GM23338 (cell line): ENCODE measurements at regions not wholly inside any gene's neighbourhood (a gene's known extent, or its start where the extent isn't known, plus 50 kb on each side); places are given as distances from the start of the nearest gene placed in this dataset.
A peak's percentile ranks its signal among the peaks of the same experiment; 100 is the strongest.

Source experiments
- ATAC-seq: fragments of 200-7000 bp; cut with Tn5 transposase; 3 replicates; pipeline ENCODE4 v1.9.1; 2020
- DNase-seq: peaks from one replicate; pipeline ENCODE4 v3.0.0-alpha.2; 2015; ENCODE audit warnings: low spot score
- H2AFZ ChIP-seq: fragments of 200-600 bp; sonication (generic); 2 replicates; pipeline ENCODE4 v1.8.0; 2016; ENCODE audit warnings: antibody characterized with exemption, mild to moderate bottlenecking, moderate library complexity
- H3F3A ChIP-seq: fragments of 200-600 bp; sonication (generic); replicated peaks from 2 replicates; pipeline ENCODE4 v1.8.0; 2017; ENCODE audit warnings: antibody characterized with exemption, mixed run types, low read depth
- H3K27ac ChIP-seq: fragments of 200-600 bp; sonication (generic); 2 replicates; pipeline ENCODE4 v1.6.1; 2016; ENCODE audit warnings: low read depth
- H3K27me3 ChIP-seq: fragments of 200-600 bp; sonication (generic); 2 replicates; pipeline ENCODE4 v1.8.0; 2016; ENCODE audit warnings: mild to moderate bottlenecking, mixed run types, moderate library complexity; ENCODE audit not compliant: insufficient read depth
- H3K36me3 ChIP-seq: fragments of 200-600 bp; sonication (generic); 2 replicates; pipeline ENCODE4 v1.8.0; 2016; ENCODE audit warnings: mild to moderate bottlenecking; ENCODE audit not compliant: insufficient read depth
- H3K4me1 ChIP-seq: fragments of 200-600 bp; sonication (generic); 2 replicates; pipeline ENCODE4 v1.8.0; 2016; ENCODE audit warnings: mild to moderate bottlenecking, moderate library complexity; ENCODE audit not compliant: insufficient read depth
- H3K4me2 ChIP-seq: fragments of 200-600 bp; sonication (generic); 2 replicates; pipeline ENCODE4 v1.7.1; 2017; ENCODE audit warnings: mixed run types
- H3K4me3 ChIP-seq: fragments of 200-600 bp; sonication (generic); 2 replicates; pipeline ENCODE4 v1.6.1; 2016; ENCODE audit warnings: mixed run types
- H3K79me2 ChIP-seq: fragments of 200-600 bp; sonication (generic); replicated peaks from 2 replicates; pipeline ENCODE4 v1.8.0; 2017; ENCODE audit warnings: mild to moderate bottlenecking; ENCODE audit not compliant: insufficient read depth
- H3K9me2 ChIP-seq: fragments of 200-600 bp; sonication (generic); 2 replicates; pipeline ENCODE4 v1.8.0; 2017; ENCODE audit not compliant: insufficient read depth
- H4K20me1 ChIP-seq: fragments of 200-600 bp; sonication (generic); replicated peaks from 2 replicates; pipeline ENCODE4 v1.8.0; 2017; ENCODE audit warnings: mild to moderate bottlenecking; ENCODE audit not compliant: insufficient read depth
- H3K27ac Mint-ChIP-seq: 2 replicates; pipeline ENCODE4 v1.8.0; 2020; ENCODE audit warnings: inconsistent platforms, mild to moderate bottlenecking, moderate library complexity, mixed read lengths
- H3K27me3 Mint-ChIP-seq: 3 replicates; pipeline ENCODE4 v1.8.0; 2022; ENCODE audit warnings: low read depth, mild to moderate bottlenecking, moderate library complexity, mixed read lengths, inconsistent platforms; ENCODE audit not compliant: insufficient read depth, poor library complexity
- H3K36me3 Mint-ChIP-seq: 3 replicates; pipeline ENCODE4 v1.8.0; 2021; ENCODE audit warnings: low read depth, mild to moderate bottlenecking, inconsistent platforms, moderate library complexity, mixed read lengths
- H3K4me1 Mint-ChIP-seq: 3 replicates; pipeline ENCODE4 v1.8.0; 2020; ENCODE audit warnings: mild to moderate bottlenecking, inconsistent platforms, mixed read lengths
- H3K4me3 Mint-ChIP-seq: 3 replicates; pipeline ENCODE4 v1.8.0; 2021; ENCODE audit warnings: moderate library complexity, mild to moderate bottlenecking, inconsistent platforms, mixed read lengths
- H3K9me3 Mint-ChIP-seq: 3 replicates; pipeline ENCODE4 v1.8.0; 2020; ENCODE audit warnings: moderate library complexity, mild to moderate bottlenecking, inconsistent platforms, mixed read lengths
- CTCF ChIP-seq, 2 experiments: fragments of 200-600 bp in 1 of 2; sonication (generic) in 1 of 2; conservative IDR thresholded peaks; 2 replicates each; pipeline versions ENCODE4 v1.5.1 to v1.6.1; 2016 to 2017; ENCODE audit warnings: antibody characterized with exemption in 2 of 2, low read depth in 2 of 2, mild to moderate bottlenecking in 2 of 2, moderate library complexity in 1 of 2
- ETS1 ChIP-seq: IDR thresholded peaks from 2 replicates; pipeline ENCODE4 v1.6.1; 2016; ENCODE audit warnings: antibody characterized with exemption
- EZH2phosphoT487 ChIP-seq: fragments of 200-600 bp; sonication (generic); IDR thresholded peaks from one replicate; pipeline ENCODE4 v1.8.1; 2018; ENCODE audit warnings: antibody characterized with exemption; ENCODE audit not compliant: unreplicated experiment
- JUNB ChIP-seq: IDR thresholded peaks from one replicate; pipeline ENCODE4 v1.6.1; 2016; ENCODE audit warnings: antibody characterized with exemption; ENCODE audit not compliant: unreplicated experiment
- POLR2AphosphoS5 ChIP-seq: IDR thresholded peaks from 2 replicates; pipeline ENCODE4 v1.6.1; 2016; ENCODE audit warnings: antibody characterized with exemption, low read depth
- STAT1 ChIP-seq: IDR thresholded peaks from one replicate; pipeline ENCODE4 v1.6.1; 2016; ENCODE audit warnings: antibody characterized with exemption; ENCODE audit not compliant: unreplicated experiment
- ZNF462 ChIP-seq: fragments of 250-450 bp; sonication (Bioruptor Pico); IDR thresholded peaks from 2 replicates; pipeline ENCODE4 v1.5.0; 2020; ENCODE audit warnings: mild to moderate bottlenecking, moderate library complexity

GRCh38 chrX:63050225-63050624 is 300.9 kb downstream of the SPIN4 start:
- H3K4me3 Mint-ChIP-seq: no peak overlapping the region
- H3K36me3 ChIP-seq: no peaks in the 10 kb centered on the region
- H4K20me1 ChIP-seq: no peaks in the 10 kb centered on the region
- no peak overlapping the region for H3K27ac ChIP-seq
- H3K27me3 Mint-ChIP-seq: no peaks in the 10 kb centered on the region
- no peaks in the 10 kb centered on the region for H3K4me1 Mint-ChIP-seq
- H3F3A ChIP-seq: no peaks in the 10 kb centered on the region
- ATAC-seq: no peak
- no peak overlapping the region for H3K27ac Mint-ChIP-seq
- no peaks in the 10 kb centered on the region for H3K4me1 ChIP-seq
- no peak overlapping the region for H2AFZ ChIP-seq
- H3K79me2 ChIP-seq: no peaks in the 10 kb centered on the region
- no peaks in the 10 kb centered on the region for H3K27me3 ChIP-seq
- H3K4me2 ChIP-seq: no peak overlapping the region
- no peak for TF ChIP-seq POLR2AphosphoS5
- TF ChIP-seq CTCF (conservative IDR thresholded peaks at IDR 0.05; ENCODE audit: low read depth in 2 of 2): peak in 1 of 2 experiments; percentile 17; a peak in 2 of 4 replicates
- no peak overlapping the region for H3K4me3 ChIP-seq
- H3K9me2 ChIP-seq: no peaks in the 10 kb centered on the region
- H3K9me3 Mint-ChIP-seq: peaks cover 74% of the 10 kb centered on the region
- no peaks in the 10 kb centered on the region; the same call in 2 of the 3 replicates for H3K36me3 Mint-ChIP-seq
- DNase-seq: peak; percentile 3

GRCh38 chrX:63032811-63033210 is 318.3 kb downstream of the SPIN4 start:
- Mint-ChIP-seq H3K9me3 (peaks cover 72% of the 10 kb centered on the region), H3K27ac (no peak overlapping the region), H3K27me3 (peaks cover 2% of the 10 kb centered on the region), H3K4me3 (no peak overlapping the region), H3K36me3 (peaks cover 7% of the 10 kb centered on the region), H3K4me1 (no peaks in the 10 kb centered on the region)
- Histone ChIP-seq H3K9me2 (no peaks in the 10 kb centered on the region), H3K27me3 (no peaks in the 10 kb centered on the region), H3F3A (no peaks in the 10 kb centered on the region), H3K4me1 (no peaks in the 10 kb centered on the region), H3K36me3 (0 out of 2 replicates have a peak, but pooled peaks cover 4% of the 10 kb centered on the region), H2AFZ (no peak overlapping the region), H3K4me2 (no peak overlapping the region), H3K4me3 (no peak overlapping the region), H3K27ac (no peak overlapping the region), H4K20me1 (no peaks in the 10 kb centered on the region), H3K79me2 (no peaks in the 10 kb centered on the region)
- ATAC-seq (no peak), DNase-seq (no peak)
- TF ChIP-seq CTCF (conservative IDR thresholded peaks at IDR 0.05; ENCODE audit: low read depth in 2 of 2) (no peak), ETS1 (no peak), STAT1 (no peak), EZH2phosphoT487 (no peak), ZNF462 (CRISPR knock-in tag) (no peak), JUNB (no peak)
